Esophagus (tissue), 2 donors: ENCODE measurements at regions not wholly inside any gene's neighbourhood (a gene's known extent, or its start where the extent isn't known, plus 50 kb on each side); places are given as distances from the start of the nearest gene placed in this dataset.

Experiments used
- H3K27ac ChIP-seq, 2 donors: one replicate each; pipeline ENCODE4 v1.5.1; 2013; ENCODE audit warnings: low read depth in 2 of 2, mild to moderate bottlenecking in 2 of 2, inconsistent platforms in 1 of 2, low read length in 1 of 2, moderate library complexity in 1 of 2
- H3K27me3 ChIP-seq, 2 donors: one replicate each; pipeline ENCODE4 v1.6.1; 2013; ENCODE audit warnings: low read length in 2 of 2, control low read depth in 1 of 2, mild to moderate bottlenecking in 1 of 2; ENCODE audit not compliant: insufficient read depth in 2 of 2, control insufficient read depth in 1 of 2
- H3K36me3 ChIP-seq, 2 donors: one replicate each; pipeline ENCODE4 v1.6.1; 2013; ENCODE audit warnings: low read length in 1 of 2; ENCODE audit not compliant: control insufficient read depth in 2 of 2, insufficient read depth in 2 of 2
- H3K4me1 ChIP-seq, 2 donors: one replicate each; pipeline ENCODE4 v1.6.1; 2013; ENCODE audit warnings: low read length in 1 of 2; ENCODE audit not compliant: control insufficient read depth in 2 of 2, insufficient read depth in 2 of 2
- H3K4me3 ChIP-seq, 2 donors: one replicate each; pipeline ENCODE4 v1.5.1; 2013; ENCODE audit warnings: low read length in 2 of 2, mild to moderate bottlenecking in 2 of 2, low read depth in 1 of 2, moderate library complexity in 1 of 2
- H3K9me3 ChIP-seq, 2 donors: one replicate each; pipeline ENCODE4 v1.6.1; 2013; ENCODE audit warnings: mild to moderate bottlenecking in 2 of 2, low read depth in 1 of 2, low read length in 1 of 2, moderate library complexity in 1 of 2; ENCODE audit not compliant: control insufficient read depth in 2 of 2, insufficient read depth in 1 of 2
- WGBS, 2 donors: extraction: QIAGEN DNeasy Blood & Tissue Kit; methylation state at CpG; one replicate each; pipeline ENCODE4 v1.1.7; 2013; 5-methylcytosine and 5-hydroxymethylcytosine counted together
- donor health status: healthy with polysubstance abuse.
- donor health status: Bipolar disorder and iron deficiency.

GRCh38 chr5:20287640-20288039, 299.6 kb upstream of the CDH18 start:
- Histone ChIP-seq H3K4me1 (no peaks in the 10 kb centered on the region), H3K9me3 (no peaks in the 10 kb centered on the region), H3K4me3 (no peak overlapping the region), H3K36me3 (no peaks in the 10 kb centered on the region), H3K27me3 (no peaks in the 10 kb centered on the region), H3K27ac (no peak overlapping the region)
- 54 to 64% methylated on average over 4 of the region's 4 CpGs for WGBS, 2 donors

- no peaks in the 10 kb centered on the region for H3K36me3 ChIP-seq
- H3K27me3 ChIP-seq, result no peaks in the 10 kb centered on the region
Observed at GRCh38 chr5:20286512-20286911, 298.5 kb upstream of the CDH18 start.

GRCh38 chr5:20276959-20277263, 288.9 kb upstream of the CDH18 start:
- Histone ChIP-seq H3K27ac (no peak overlapping the region), H3K4me1 (no peaks in the 10 kb centered on the region), H3K36me3 (no peaks in the 10 kb centered on the region), H3K4me3 (no peak overlapping the region), H3K27me3 (no peaks in the 10 kb centered on the region), H3K9me3 (no peaks in the 10 kb centered on the region)
- 84% methylated on average over 5 of the region's 5 CpGs for WGBS, 2 donors

More at GRCh38 chr5:20286512-20286911, 298.5 kb upstream of the CDH18 start:
- H3K4me1 ChIP-seq, result no peaks in the 10 kb centered on the region
- no peak overlapping the region for H3K27ac ChIP-seq
- no peak overlapping the region for H3K4me3 ChIP-seq
- no peaks in the 10 kb centered on the region for H3K9me3 ChIP-seq

GRCh38 chr5:20276061-20276958, 288.3 kb upstream of the CDH18 start:
- Histone ChIP-seq H3K9me3 (no peaks in the 10 kb centered on the region), H3K4me3 (no peak overlapping the region), H3K36me3 (no peaks in the 10 kb centered on the region), H3K27ac (peak overlapping the region in 1 of 2 donors; percentile 54), H3K27me3 (no peaks in the 10 kb centered on the region), H3K4me1 (no peaks in the 10 kb centered on the region)
- WGBS, 2 donors, result 69 to 92% methylated on average over 3 of the region's 3 CpGs

DNA sequence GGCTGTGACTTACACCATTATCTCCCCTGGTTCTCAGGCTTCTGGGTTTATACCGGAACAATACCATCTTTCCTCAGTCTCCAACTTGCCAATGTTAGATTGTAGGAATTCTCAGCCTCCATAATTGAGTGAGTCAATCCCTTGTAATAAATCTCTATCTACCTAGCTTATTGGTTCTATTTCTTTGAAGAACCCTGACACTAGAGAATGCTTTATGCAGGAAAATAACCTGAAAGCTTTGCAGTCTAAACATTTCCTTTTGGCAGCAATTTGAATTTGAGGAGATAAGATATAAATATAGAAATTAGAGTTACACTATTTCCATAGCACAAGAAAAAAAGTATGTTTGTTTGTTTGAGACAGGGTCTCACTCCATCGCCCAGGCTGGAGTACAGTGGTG, 278.1 kb upstream of the CDH18 start:
- Histone ChIP-seq H3K9me3 (no peaks in the 10 kb centered on the region), H3K27me3 (no peaks in the 10 kb centered on the region), H3K4me3 (no peak overlapping the region), H3K27ac (no peak overlapping the region), H3K4me1 (no peaks in the 10 kb centered on the region), H3K36me3 (no peaks in the 10 kb centered on the region)
- 83 to 98% methylated on average over 2 of the region's 2 CpGs for WGBS, 2 donors

DNA sequence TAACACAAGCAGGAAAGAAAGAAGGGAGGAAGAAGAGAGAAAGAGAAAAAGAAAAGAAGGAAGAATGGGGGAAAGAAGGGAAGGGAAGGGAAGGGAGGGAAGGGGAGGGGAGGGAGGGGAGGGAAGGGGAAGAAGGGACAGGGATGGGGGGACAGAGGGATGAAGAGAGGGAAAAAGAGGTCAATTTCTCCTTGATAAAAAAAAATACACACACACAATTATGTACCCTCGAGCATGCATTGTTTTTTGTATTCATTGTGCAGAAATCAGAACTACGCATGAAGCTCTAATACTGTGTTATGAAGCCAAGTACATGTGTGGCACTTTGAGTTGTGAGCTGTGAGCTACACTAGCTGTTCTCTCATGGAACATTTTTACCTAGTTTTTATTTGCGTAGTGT, 274.9 kb upstream of the CDH18 start:
- Histone ChIP-seq H3K4me1 (no peaks in the 10 kb centered on the region), H3K4me3 (no peak overlapping the region), H3K27me3 (no peaks in the 10 kb centered on the region), H3K36me3 (no peaks in the 10 kb centered on the region), H3K9me3 (no peaks in the 10 kb centered on the region), H3K27ac (no peak overlapping the region)
- WGBS, 2 donors, result 82% methylated on average over 3 of the region's 3 CpGs

DNA sequence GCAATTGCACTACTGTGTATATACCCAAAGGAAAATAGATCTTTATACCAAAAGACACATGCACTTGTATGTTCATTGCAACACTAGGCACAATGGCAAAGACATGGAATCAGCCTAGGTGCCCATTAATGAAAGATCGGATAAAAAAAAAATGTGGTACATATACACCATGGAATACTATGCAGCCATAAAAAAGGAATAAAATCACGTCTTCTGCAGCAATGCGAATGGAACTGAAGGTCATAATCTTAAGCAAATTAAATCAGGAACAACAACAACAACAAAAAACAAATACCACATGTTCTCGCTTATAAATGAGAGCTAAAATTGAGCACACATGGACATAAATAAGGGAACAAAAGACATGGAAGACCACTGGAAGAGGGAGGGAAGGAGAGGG, 266.7 kb upstream of the CDH18 start:
- H3K27ac ChIP-seq, result no peak overlapping the region
- H3K36me3 ChIP-seq, result no peaks in the 10 kb centered on the region
- no peaks in the 10 kb centered on the region for H3K4me1 ChIP-seq
- H3K9me3 ChIP-seq, result no peaks in the 10 kb centered on the region
- H3K27me3 ChIP-seq, result no peaks in the 10 kb centered on the region
- no peak overlapping the region for H3K4me3 ChIP-seq
- 94% methylated on average over 4 of the region's 4 CpGs for WGBS, 2 donors

DNA sequence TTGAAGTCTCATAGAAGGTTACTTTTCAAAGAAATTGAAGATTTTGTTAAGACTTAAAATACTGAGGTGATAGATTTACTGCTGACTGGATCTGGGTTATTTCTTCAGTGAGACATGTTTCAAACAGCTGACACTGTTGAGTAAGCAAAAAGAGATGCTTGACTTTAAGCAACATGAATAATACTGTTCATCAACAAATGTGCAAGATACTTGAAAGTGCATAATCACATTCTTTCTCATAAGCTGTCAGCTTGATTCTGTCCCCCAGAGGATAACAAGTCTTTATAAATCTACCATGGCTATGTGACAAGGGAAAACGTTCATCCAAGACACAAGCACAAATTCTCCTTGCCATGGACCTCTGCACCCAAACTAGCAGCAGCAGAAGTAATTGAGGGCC, 260.1 kb upstream of the CDH18 start:
- H3K4me3 ChIP-seq, result no peak overlapping the region
- H3K9me3 ChIP-seq, result no peaks in the 10 kb centered on the region
- no peaks in the 10 kb centered on the region for H3K4me1 ChIP-seq
- WGBS, 2 donors, result 13 to 17% methylated on average over 1 of the region's 1 CpG
- H3K36me3 ChIP-seq, result no peaks in the 10 kb centered on the region
- no peaks in the 10 kb centered on the region for H3K27me3 ChIP-seq
- no peak overlapping the region for H3K27ac ChIP-seq

- no peak overlapping the region for H3K27ac ChIP-seq
- H3K27me3 ChIP-seq, result no peaks in the 10 kb centered on the region
- H3K4me3 ChIP-seq, result no peak overlapping the region
- no peaks in the 10 kb centered on the region for H3K4me1 ChIP-seq
- 73 to 80% methylated on average over 2 of the region's 2 CpGs for WGBS, 2 donors
- no peaks in the 10 kb centered on the region for H3K36me3 ChIP-seq
- no peaks in the 10 kb centered on the region for H3K9me3 ChIP-seq
Observed at GRCh38 chr5:20245432-20245974, 257.5 kb upstream of the CDH18 start.

DNA sequence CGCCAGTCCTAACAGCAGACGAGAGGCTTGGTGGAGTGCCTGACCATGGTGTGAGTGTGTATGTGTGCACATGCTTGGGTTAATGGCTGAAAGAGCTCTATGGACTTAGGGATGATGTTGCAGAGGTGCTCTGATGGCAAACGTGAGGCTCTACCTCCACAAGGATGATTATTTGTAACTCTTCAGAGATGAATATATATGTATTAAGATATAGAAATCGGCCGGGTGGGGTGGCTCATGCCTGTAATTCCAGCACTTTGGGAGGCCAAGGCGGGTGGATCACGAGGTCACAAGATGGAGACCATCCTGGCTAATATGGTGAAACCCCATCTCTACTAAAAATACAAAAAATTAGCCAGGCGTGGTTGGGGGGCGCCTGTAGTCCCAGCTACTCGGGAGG, 253.4 kb upstream of the CDH18 start:
- WGBS, 2 donors, result 89 to 90% methylated on average over 10 of the region's 10 CpGs
- Histone ChIP-seq H3K4me3 (no peak overlapping the region), H3K36me3 (no peaks in the 10 kb centered on the region), H3K27me3 (no peaks in the 10 kb centered on the region), H3K27ac (no peak overlapping the region), H3K4me1 (no peaks in the 10 kb centered on the region), H3K9me3 (no peaks in the 10 kb centered on the region)
